Tongue (tissue), 1 donor: ENCODE measurements at regions not wholly inside any gene's neighbourhood (a gene's known extent, or its start where the extent isn't known, plus 50 kb on each side); places are given as distances from the start of the nearest gene placed in this dataset.

Experiments
- DNase-seq: peaks from one replicate; pipeline ENCODE4 v3.0.0-alpha.2; 2015

DNA sequence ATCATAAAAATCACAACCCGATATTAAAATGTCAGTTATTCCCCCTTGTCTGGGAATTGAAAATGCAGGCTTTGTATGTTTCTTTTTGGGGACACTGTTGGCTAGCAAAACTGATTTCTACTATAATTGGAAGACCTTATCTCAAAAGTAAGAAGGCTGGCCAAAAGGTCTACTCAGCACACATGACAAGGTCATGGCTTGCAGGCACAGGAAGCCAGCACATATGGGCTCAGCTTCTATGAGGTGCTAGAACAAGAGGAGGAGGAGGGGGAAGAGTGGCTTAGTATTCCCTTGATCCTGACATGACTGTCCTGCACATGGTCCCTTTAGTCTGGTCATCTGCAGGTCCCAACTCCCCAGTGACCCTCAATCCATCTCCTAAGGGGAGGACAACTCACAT lies 681.2 kb downstream of the SQOR start:
- no peak for DNase-seq

DNA sequence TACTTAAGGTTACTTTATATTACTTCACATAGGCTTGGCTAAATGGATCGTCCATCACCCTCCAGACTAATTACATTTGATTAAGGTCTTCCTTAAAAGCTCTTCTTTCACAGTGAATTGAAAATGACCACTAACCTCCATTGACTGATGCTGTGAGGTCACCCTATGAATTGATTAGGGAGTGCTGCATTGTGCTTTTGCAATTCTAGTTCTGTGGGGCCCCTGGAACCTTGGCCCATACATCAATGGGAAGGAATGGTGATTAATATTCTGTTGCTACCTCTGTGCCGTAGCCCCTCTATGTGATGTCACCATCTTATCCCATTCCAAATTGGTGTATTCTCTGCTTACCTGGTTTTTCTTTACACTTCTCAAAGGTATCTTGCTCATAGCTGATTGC lies 682.2 kb downstream of the SQOR start:
- DNase-seq = no peak

DNA sequence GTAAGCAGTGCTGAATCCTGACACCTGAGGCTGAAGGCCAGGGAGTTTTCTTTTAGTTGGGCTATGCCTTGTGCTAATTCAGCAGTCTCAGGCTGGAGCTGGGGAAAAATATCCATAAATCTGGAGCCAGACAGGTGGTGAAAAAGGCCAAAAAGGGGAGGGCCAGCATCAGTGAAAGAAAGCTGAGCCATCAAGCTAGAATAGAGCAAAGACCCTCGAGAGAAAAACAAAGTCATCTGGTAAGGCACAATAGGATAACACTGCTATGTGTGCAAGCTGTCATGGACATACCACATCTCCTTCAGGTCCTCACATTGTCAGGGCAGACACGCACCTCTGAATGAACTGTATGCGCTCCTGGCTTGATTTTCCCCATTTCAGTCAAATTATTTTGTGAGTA lies 687.9 kb downstream of the SQOR start:
- DNase-seq = no peak

DNA sequence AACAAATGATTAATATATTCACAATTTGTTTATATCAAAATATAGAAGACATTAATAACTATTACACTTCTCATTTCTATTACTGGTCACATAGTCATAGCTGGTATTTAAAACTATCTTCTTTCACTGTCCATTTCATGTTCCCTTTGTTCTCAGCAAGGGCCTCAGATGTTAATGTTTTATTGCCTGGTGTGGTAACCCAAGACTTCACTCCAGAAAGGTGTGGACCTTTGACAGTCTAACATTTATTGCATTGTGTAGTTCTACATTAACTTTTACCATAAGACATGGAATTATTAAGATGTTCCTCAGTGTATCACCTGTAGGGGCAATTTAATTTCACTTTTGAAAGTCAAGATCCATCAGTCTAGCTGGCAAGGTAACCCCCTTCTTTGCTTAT lies 691.3 kb downstream of the SQOR start:
- DNase-seq = no peak

DNA sequence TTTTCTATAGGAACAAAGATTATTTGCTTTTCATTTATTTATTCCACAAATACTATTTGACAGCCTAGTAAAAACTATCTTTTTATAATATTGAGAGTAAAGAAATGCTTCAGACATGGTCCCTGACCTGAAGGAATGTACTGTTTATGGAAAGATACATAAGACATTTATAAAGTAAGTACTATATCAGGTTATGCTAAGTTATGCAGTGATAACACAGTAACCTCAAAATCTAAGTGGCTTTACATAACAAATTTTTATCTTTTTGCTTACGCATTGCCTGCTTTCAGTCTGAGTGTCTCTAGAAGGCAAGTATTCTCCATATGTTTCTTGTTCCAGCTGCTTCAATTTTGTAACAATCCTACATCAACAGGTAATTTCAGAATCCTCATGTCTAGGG lies 694.0 kb downstream of the SQOR start:
- DNase-seq = no peak

DNA sequence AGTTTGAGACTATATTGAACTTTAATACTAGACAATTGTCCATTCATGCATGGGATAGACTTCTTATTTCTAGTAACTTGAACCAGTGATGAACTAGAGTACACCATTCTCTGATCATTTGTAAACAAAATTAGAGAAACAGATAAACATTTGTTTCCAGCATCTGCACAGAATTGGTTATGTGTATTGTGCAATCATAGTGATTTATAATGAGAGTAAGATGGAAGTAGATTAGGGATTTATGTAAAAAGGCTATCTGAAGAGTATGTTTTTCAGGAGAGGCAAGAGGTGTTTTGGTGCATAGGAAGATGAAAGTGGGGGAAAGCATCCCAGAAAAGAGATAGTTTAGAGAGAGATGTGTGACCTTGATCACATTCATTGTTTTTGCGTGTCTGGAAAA lies 695.0 kb downstream of the SQOR start:
- DNase-seq = no peak

DNA sequence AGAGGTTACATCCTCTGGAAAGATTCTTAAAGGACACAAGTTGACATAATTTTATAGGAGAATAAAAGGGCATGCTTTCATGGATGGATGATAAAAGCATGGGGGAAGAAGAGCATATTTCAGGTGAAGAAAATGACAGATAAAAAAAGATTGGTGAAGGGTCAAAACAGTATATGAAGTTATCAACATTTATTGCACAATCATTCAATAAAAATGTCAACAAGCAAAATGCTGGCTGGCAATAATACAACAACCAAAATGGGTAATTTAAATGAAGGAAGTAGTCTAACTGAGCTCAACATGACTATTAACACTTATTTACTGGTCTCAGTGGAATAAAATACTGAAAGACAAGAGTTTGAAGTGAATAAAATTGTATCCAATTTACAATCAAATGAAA lies 696.7 kb downstream of the SQOR start:
- no peak for DNase-seq

DNA sequence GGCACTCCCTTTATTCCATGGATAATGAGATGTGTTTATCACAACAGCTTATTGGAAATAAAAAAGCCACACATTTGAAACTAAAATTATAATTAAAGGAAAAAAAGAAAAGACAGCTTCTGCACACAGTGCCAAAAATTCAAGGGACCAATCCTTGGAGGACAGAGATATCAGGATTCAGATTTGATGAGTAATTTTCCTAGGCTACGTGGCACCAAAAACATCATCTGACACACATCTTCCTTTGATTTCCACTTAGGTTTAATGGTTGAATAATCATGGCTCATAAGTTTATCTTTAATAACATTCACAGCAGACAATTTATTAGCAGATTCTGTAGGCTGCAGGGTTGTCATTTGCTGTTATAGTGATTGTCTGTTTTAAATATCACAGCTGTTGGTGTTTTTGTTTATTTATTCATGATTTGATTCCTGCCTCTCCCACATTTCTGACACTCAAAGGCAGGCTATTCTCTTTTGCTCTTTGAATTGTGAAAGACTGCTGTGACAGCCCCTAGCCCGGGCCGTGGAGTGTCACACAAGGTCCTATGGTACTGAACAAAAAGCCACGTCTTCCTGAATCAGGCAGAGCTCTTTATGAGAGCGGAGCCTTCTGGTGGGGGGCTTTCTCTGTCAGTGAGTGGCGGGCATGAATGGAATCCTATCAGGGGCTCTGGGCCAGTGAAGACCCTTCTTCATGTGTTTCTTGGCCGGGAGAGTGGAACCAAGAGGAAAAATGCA lies 708.5 kb downstream of the SQOR start:
- DNase-seq = no peak

DNA sequence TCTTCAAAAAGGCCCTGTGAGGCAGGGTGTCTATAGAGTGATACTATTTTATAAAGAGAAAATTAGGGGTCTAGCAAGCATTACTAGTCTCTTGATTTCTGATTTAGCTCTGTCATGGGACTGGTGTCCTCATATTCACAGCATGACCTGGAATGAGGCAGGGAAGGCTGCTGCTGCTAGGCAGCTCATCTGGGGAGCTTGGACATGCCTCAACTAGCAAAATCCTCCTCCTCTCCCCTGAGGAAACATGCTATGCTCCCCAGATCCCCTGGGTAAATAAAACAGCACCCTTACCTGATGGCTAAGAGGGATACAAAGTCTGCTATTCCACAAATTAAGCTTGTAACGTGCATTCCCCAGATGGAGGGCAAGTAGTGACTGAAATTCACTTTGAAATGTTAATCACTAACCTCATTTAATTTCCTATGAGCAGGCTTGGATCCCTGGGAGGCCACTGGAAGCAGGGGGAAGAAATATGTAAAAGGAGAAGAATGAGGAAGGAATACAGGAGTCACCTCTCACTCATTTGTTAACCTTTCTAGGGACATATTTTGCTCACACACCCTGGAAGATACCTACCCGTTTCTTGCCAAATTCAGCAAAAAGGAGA lies 709.4 kb downstream of the SQOR start:
- DNase-seq = peak; percentile 1

DNA sequence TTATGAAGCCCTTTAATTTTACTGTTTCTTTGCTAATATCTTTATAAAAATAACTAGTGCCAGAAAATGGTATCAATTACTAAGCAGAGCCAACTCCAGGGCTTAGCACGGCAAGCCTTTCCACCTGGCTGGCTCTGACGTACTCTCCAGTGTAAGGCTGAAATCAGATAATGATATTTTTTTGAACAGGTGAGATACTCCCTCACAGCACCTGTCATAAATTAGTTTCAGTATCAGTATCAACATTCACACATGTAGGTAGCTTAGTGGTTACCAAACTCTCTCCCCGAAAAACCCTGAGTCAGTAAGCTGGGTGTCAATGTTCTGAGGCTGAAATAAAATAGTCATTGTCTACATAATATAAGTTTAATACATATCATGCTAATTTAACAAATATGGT lies 710.1 kb downstream of the SQOR start:
- DNase-seq = no peak

DNA sequence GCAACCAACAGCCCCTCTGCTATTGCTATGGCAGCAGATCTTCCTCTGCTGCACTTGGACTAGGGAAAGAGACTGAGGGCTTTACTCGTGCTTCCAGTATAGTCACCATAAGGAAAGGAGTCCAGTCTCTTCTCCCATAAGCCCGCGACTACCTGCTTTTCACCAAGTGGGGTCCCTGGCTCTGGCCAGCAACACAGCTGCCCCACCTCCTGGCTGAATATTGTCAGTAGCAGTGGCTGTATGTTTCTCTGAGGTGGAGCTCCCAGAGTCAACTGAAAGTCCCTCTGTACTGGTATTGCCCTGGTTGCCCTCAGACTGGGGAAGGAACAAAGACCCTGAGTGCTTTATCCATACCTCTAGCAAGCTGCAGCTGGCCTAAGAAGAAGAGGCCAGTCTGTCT lies 719.6 kb downstream of the SQOR start:
- DNase-seq = no peak

DNA sequence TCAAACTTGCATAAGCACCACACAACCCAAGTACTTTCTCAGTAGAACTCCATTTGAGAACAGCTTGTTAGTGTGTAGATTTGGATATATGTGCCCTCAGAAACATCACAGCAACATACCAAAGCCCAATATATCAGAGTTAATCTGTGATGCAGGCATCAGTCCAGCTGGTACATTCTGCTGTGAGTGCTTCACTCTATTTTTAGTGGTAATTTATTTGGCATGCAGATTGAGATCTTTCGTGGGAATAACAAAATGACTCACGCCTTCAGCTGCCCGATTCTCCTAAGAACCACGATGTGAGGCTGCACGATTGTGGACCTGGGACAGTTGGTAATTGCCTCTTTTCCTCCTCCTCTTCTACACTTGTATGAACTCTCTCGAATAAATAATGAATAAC lies 730.7 kb downstream of the SQOR start:
- DNase-seq = peak; percentile 64

DNA sequence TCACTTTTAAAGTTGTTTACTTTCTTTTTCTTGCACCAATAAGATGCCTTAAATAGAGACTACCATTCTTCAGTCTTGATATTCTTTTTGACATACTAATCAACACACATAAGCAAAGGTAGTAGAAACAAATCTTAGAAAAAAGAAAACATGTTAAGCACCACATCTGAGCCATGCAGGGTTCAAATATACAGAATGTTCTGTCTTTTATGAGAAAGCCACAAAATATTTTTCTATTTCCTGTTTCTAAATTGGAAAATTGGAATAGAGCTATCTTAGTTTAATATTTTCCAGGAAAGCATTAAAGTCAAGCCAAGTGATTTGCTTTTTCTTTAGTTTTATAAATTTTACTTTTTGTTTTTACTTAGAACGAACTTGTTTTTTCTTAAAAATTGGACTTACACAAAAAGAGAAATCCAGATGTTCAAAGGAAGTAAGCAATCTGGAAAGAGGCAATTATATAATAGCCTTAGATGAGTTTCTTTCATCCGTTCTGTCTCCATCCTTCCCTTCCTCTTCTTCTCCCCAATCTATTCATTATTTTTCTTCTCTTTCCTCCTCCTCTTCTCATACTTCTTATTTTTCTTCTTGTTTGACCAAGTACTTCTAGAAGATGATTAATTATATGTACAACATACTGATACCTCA lies 731.7 kb downstream of the SQOR start:
- peak; percentile 4 for DNase-seq

DNA sequence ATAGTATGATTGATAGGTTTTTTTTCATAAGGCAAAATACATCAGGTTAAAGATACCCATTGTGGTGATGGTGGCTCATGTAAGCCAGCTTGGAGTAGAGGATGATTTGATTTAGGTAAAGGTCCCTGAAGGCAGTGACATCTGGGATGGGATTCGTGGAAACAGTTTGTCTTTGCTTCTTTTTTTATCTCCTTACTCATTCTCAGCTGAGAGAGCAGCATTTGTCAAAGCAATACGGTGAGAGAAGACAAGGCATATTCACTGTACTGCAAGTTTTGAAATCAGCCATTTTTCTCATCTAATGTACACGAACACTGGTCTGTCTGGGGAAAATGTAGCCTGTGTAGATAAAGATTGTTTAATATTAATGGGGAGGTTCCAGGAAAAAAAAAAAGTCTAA lies 749.1 kb downstream of the SQOR start:
- no peak for DNase-seq

DNA sequence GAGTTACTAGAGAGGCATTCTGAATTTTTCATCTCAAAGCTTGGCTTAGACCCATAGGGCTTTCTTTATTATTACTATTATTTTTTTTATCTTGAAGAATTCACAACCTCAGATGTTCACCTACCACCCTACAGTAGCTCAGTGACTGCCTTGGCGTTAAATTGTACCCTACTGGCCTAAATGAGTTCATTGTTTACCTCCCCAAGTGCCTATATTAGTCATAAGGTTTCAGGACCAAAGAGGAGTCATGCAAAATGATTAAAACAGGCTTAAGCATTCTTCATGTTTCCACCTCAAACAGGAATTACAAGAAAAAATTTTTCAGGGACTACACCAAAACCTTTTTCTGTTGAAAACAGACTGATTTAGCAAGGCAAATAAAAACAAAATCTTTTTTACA lies 751.5 kb downstream of the SQOR start:
- DNase-seq = no peak

DNA sequence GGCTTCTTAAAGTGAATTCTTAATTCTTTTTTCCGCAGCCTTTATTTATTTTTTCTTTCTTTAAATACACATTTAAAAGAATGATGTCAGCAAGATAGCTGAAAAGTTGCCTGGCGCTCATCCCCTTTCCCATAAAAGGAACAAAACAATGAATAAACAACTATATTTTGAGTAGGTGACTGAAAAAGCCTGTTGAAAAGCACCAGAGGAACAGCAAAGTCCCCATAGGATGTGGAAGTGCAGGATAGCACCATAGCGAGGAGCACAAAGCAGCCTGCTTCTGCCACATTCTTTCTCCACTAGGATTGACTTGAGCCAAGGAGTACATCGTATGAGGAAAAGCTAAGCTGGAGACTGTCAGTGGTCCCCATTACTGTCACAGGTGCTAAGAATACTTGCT lies 754.9 kb downstream of the SQOR start:
- DNase-seq = no peak

DNA sequence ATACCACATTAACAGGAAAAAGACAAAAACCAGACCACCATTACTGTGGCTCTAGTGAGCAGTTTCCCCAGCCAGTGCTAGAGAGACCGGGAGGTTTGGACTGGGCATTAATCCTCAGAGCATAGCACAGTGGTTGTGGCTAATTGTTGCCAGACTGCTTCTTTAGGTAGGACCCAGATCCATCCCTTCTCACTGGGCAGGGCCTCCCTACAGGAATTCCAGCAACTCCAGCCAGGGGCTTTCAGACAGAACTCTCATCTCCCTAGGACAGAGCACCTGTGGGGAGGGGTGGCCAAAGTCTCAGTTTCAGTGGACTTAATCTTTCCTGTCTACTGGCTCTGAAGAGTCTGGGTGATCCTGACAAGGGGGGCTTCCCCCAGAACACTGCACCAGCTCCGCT lies 759.6 kb downstream of the SQOR start:
- DNase-seq = no peak

DNA sequence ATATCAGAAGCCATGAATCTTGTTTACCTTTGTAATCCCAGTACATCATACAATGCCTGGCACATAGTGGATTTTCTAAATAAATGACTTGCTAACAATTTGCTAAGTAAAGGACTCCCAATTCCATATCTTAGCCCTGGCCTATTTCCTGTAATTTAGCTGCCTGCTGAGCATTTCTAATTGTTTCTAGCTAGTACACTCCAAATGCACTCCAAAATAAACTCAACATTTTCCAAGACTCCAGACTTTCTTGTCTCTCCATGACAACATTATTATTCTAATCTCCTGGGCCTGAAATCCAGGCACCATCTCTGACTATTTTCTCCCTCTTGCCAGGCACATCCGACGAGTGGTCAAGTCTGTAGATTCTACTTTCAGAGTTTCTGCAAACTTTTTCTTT lies 773.5 kb downstream of the SQOR start:
- DNase-seq = peak; percentile 8

DNA sequence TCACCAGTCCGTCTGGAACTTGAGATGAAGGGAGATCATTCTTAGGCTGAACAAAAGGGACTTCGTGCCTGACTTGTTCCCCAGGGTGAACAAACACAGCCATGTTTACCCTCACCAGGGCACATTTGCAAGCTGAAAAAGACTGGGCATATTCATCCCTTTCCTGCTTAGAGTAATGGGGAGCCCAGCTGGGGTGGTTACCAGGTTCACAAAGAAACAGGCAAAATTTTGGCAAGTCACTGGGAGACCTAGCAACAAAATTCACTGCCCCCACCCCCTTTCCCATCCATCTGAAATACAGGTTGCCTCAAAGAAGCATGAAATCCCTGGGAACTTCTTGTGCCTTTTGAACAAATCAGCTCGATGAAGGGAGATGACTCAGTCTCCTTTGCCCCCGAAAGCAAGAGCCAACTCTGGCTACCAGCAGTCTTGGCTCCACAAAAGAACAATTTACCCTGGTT lies 775.0 kb downstream of the SQOR start:
- DNase-seq = no peak

DNA sequence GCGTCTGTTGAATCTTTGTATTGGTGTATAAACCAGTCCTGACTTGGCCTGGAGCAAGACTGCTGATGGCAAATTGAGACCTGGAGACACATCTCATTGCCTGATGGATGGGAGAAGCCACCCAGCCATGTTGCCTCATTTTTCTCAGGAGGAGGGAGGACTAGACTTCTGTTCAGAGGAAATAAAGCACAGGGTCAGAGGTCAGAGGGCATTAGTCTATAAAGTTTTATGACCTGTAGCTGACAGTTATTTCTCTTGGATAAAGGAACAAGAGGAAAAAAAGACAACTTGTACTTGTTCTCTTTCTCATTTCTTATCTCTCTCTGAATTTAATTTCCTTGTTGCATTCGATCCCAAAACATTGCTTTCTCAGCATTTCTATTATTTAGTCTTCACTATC lies 775.9 kb downstream of the SQOR start:
- DNase-seq = no peak

DNA sequence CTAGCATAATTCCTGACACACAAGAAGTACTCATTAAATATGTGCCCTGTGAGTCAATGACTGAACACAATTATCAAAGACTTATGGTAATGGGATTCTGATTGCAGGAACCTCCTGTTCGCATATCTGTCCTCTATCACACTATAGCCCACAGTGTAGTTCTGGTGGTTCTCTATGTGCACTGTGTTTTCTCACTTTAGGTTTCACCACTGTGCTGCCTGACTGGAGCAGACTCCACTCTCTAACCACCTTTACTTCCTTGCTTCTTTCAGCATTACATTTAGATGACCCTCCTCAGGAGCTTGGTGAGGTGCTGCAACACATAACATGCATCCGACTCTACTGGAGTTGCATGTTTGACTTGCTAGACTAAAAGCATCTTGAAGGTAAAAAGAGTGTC lies 777.1 kb downstream of the SQOR start:
- DNase-seq = no peak

DNA sequence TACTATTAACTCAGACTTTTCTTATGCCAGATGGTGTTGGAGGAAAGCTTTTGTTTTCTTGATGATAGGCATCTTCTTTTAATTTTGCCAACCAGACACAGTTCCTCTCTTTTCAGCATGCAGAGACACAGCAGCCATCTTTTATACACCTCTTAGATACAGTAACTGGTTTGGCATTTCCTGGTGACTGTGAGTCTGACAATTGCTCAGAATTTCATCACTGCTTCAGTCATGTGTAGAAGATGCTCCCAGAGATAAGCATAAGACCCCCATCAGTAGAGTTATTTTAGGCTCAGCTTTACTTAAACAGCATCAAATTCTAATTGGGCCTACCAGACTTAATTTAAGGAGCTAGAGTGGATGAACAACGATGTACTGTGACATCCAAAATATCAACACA lies 779.0 kb downstream of the SQOR start:
- no peak for DNase-seq

DNA sequence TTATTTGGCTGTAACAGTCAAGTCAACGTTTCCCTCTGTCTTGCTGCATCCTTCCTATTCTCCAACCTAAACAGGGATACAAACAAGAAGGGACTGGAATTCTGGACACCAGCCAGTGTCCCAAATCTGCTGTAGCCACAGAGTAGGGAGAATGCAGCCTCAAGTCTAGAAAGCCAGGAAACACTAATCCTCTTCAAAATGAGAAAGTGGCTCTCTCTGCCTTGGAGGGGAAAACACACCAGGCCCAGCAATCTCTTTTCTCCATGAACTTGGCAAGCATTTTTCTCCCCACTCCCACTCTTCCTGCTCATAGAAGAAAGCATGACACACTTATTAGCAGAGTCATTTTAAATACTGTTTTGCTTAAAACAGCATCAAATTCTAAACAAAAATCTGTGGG lies 781.7 kb downstream of the SQOR start:
- peak; percentile 30 for DNase-seq

DNA sequence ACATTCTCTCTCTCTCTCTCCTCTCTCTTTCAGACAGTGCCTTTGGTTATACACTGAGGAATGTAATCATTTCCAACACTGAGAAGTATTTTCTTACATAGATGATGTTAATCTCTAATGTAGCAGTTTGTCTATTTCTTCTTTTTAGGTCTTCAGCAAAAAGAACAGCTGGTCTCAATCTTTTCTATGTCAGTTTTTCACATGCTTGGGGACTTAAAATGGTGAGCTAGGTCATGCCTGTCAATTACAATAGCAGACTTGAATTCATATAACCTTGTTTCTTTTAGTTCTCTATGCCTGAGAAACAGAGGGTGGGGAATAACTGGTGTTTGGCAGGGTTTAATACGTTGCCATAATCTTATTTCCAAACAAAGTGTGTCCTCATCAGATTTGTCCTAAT lies 786.2 kb downstream of the SQOR start:
- peak; percentile 41 for DNase-seq
